Smooth muscle cell (in vitro differentiated cells): ENCODE measurements at regions not wholly inside any gene's neighbourhood (a gene's known extent, or its start where the extent isn't known, plus 50 kb on each side); places are given as distances from the start of the nearest gene placed in this dataset.
"Not testable (repeated sequence)": the region's sequence is repeated elsewhere in the genome, so short reads cannot be mapped to it uniquely, and the experiment has no call there.

ENCODE experiments used
- DNase-seq: peaks from one replicate; lab custom pipeline; 2025; ENCODE audit not compliant: unreplicated experiment; lab: John Stamatoyannopoulos, UW
- H2AFZ ChIP-seq: fragments of 200-600 bp; sonication (generic); 2 replicates; pipeline ENCODE4 v1.6.0; 2016; ENCODE audit warnings: antibody characterized with exemption, low read depth, mild to moderate bottlenecking
- H3F3A ChIP-seq: fragments of 200-600 bp; sonication (generic); 2 replicates; pipeline ENCODE4 v1.6.0; 2017; ENCODE audit warnings: antibody characterized with exemption, low read depth
- H3K27ac ChIP-seq: fragments of 200-600 bp; sonication (generic); 2 replicates; pipeline ENCODE4 v1.5.1; 2016; ENCODE audit warnings: low read depth, mild to moderate bottlenecking
- H3K27me3 ChIP-seq: fragments of 200-600 bp; sonication (generic); 2 replicates; pipeline ENCODE4 v1.6.1; 2016; ENCODE audit warnings: low read depth, mild to moderate bottlenecking
- H3K36me3 ChIP-seq: fragments of 200-600 bp; sonication (generic); 2 replicates; pipeline ENCODE4 v1.5.1; 2016; ENCODE audit warnings: low read depth
- H3K4me1 ChIP-seq: fragments of 200-600 bp; sonication (generic); 2 replicates; pipeline ENCODE4 v1.5.1; 2016; ENCODE audit warnings: low read depth
- H3K4me2 ChIP-seq: fragments of 200-600 bp; sonication (generic); 2 replicates; pipeline ENCODE4 v1.6.0; 2016; ENCODE audit warnings: mild to moderate bottlenecking
- H3K4me3 ChIP-seq: fragments of 200-600 bp; sonication (generic); 2 replicates; pipeline ENCODE4 v1.5.1; 2016; ENCODE audit warnings: mild to moderate bottlenecking
- H3K79me2 ChIP-seq: fragments of 200-600 bp; sonication (generic); 2 replicates; pipeline ENCODE4 v1.6.0; 2016; ENCODE audit warnings: low read depth, mild to moderate bottlenecking
- H3K9ac ChIP-seq: fragments of 200-600 bp; sonication (generic); 2 replicates; pipeline ENCODE4 v1.6.0; 2016; ENCODE audit warnings: low read depth
- H3K9me3 ChIP-seq: fragments of 200-600 bp; sonication (generic); replicated peaks from 2 replicates; pipeline ENCODE4 v1.5.1; 2016; ENCODE audit warnings: low read depth
- H4K20me1 ChIP-seq: fragments of 200-600 bp; sonication (generic); 2 replicates; pipeline ENCODE4 v1.6.0; 2016; ENCODE audit warnings: low read depth
- CTCF ChIP-seq: fragments of 200-600 bp; sonication (generic); IDR thresholded peaks from 2 replicates; pipeline ENCODE4 v1.5.1; 2017; ENCODE audit warnings: borderline replicate concordance, mild to moderate bottlenecking, antibody characterized with exemption; ENCODE audit not compliant: insufficient read depth, poor library complexity, severe bottlenecking
- WGBS: methylation state at CpG from one replicate; pipeline ENCODE4 v1.1.7; 2016; ENCODE audit warnings: low lambda C conversion rate; 5-methylcytosine and 5-hydroxymethylcytosine counted together

- H3K9me3 ChIP-seq: no peaks in the 10 kb centered on the region
- H4K20me1 ChIP-seq: no peaks in the 10 kb centered on the region
- H3K79me2 ChIP-seq: no peaks in the 10 kb centered on the region
- peaks cover 8% of the 10 kb centered on the region for H3F3A ChIP-seq
- peak; percentile 27 for DNase-seq
- peaks cover 46% of the 10 kb centered on the region for H3K27me3 ChIP-seq
- no peak for TF ChIP-seq CTCF
- H3K9ac ChIP-seq: no peak overlapping the region
- 13% methylated on average over 11 of the region's 11 CpGs for WGBS
- no peaks in the 10 kb centered on the region for H3K36me3 ChIP-seq
- H3K4me2 ChIP-seq: peak overlapping the region; percentile 54
- H3K4me3 ChIP-seq: no peak overlapping the region
- H3K27ac ChIP-seq: no peak overlapping the region
- no peak overlapping the region for H2AFZ ChIP-seq
- no peaks in the 10 kb centered on the region for H3K4me1 ChIP-seq
These were observed 82.9 kb upstream of the MLN start for GRCh38 chr6:33886673-33887144.

GRCh38 chr6:33885132-33886057 lies 81.6 kb upstream of the MLN start:
- Histone ChIP-seq H3F3A (peaks cover 8% of the 10 kb centered on the region), H4K20me1 (no peaks in the 10 kb centered on the region), H2AFZ (no peak overlapping the region), H3K79me2 (no peaks in the 10 kb centered on the region), H3K4me3 (no peak overlapping the region), H3K36me3 (no peaks in the 10 kb centered on the region), H3K9me3 (no peaks in the 10 kb centered on the region), H3K9ac (no peak overlapping the region), H3K27me3 (peaks cover 36% of the 10 kb centered on the region), H3K4me1 (no peaks in the 10 kb centered on the region), H3K27ac (no peak overlapping the region), H3K4me2 (peak overlapping the region; percentile 54)
- DNase-seq: no peak
- no peak for TF ChIP-seq CTCF
- WGBS: 95% methylated on average over 5 of the region's 5 CpGs

- H3K9ac ChIP-seq, H3K4me2 ChIP-seq, H3K9me3 ChIP-seq, H3K4me3 ChIP-seq, H3K27ac ChIP-seq, H3K4me1 ChIP-seq, H2AFZ ChIP-seq, DNase-seq, H4K20me1 ChIP-seq, H3K79me2 ChIP-seq, H3K36me3 ChIP-seq, H3F3A ChIP-seq: not testable (repeated sequence)
- WGBS: 90% methylated on average over 4 of the region's 4 CpGs
- peaks cover 33% of the 10 kb centered on the region for H3K27me3 ChIP-seq
These were observed 79.8 kb upstream of the MLN start for GRCh38 chr6:33883621-33884020.

- Histone ChIP-seq H3K4me2 (no peak overlapping the region), H3K36me3 (no peaks in the 10 kb centered on the region), H3K27ac (no peak overlapping the region), H4K20me1 (no peaks in the 10 kb centered on the region), H3K4me1 (no peaks in the 10 kb centered on the region), H3F3A (peaks cover 8% of the 10 kb centered on the region), H3K9me3 (no peaks in the 10 kb centered on the region), H3K4me3 (no peak overlapping the region), H3K79me2 (no peaks in the 10 kb centered on the region), H3K27me3 (peaks cover 33% of the 10 kb centered on the region), H2AFZ (no peak overlapping the region), H3K9ac (no peak overlapping the region)
- no peak for TF ChIP-seq CTCF
- DNase-seq: no peak
- 93% methylated on average over 8 of the region's 8 CpGs for WGBS
These were observed 78.4 kb upstream of the MLN start for GRCh38 chr6:33882154-33882553.
